Brain microvascular endothelial cell (primary cell): ENCODE measurements at regions not wholly inside any gene's neighbourhood (a gene's known extent, or its start where the extent isn't known, plus 50 kb on each side); places are given as distances from the start of the nearest gene placed in this dataset.
A peak's percentile ranks its signal among the peaks of the same experiment; 100 is the strongest.

Experiments
- DNase-seq: peaks from one replicate; pipeline ENCODE4 v3.0.0-alpha.2; 2020
- H3K27ac ChIP-seq: fragments of 250-450 bp; sonication (Bioruptor Pico); 2 replicates; pipeline ENCODE4 v1.5.1; 2020; ENCODE audit warnings: mild to moderate bottlenecking, moderate library complexity
- H3K27me3 ChIP-seq: fragments of 250-450 bp; sonication (Bioruptor Pico); replicated peaks from 2 replicates; pipeline ENCODE4 v1.5.1; 2020; ENCODE audit warnings: mild to moderate bottlenecking
- H3K36me3 ChIP-seq: fragments of 250-450 bp; sonication (Bioruptor Pico); replicated peaks from 2 replicates; pipeline ENCODE4 v1.5.1; 2020; ENCODE audit warnings: mild to moderate bottlenecking
- H3K4me3 ChIP-seq: 2 replicates; pipeline ENCODE4 v1.5.1; 2011; ENCODE audit warnings: low read depth, mild to moderate bottlenecking, control low read depth, low read length, moderate library complexity
- CTCF ChIP-seq: IDR thresholded peaks from 2 replicates; pipeline ENCODE4 v1.5.1; 2011; ENCODE audit warnings: low read depth, mild to moderate bottlenecking, moderate library complexity, low read length, control low read depth, inconsistent platforms; ENCODE audit errors: missing control alignments
- in situ Hi-C: cut with HindIII; loops from 2 replicates; pipeline ENCODE4 v1.10.0; 2017; ENCODE audit warnings: low sequenced_read_pairs, low pct_ligation_motif_present

- no peak overlapping the region for H3K27ac ChIP-seq
- DNase-seq, result no peak
- TF ChIP-seq CTCF, result no peak
- H3K36me3 ChIP-seq, result no peaks in the 10 kb centered on the region
- in situ Hi-C loops, result no loop called here
- no peak overlapping the region for H3K4me3 ChIP-seq
- H3K27me3 ChIP-seq, result no peaks in the 10 kb centered on the region
Measured at GRCh38 chr4:136056748-136057147, 1475.5 kb downstream of the PCDH18 start.

- no peaks in the 10 kb centered on the region for H3K36me3 ChIP-seq
- in situ Hi-C loops, result no loop called here
- no peak overlapping the region for H3K27ac ChIP-seq
- no peaks in the 10 kb centered on the region for H3K27me3 ChIP-seq
- H3K4me3 ChIP-seq, result no peak overlapping the region
- TF ChIP-seq CTCF, result no peak
- no peak for DNase-seq
Measured at GRCh38 chr4:136055360-136055759, 1476.9 kb downstream of the PCDH18 start.

- no peak overlapping the region for H3K4me3 ChIP-seq
- H3K27me3 ChIP-seq, result no peaks in the 10 kb centered on the region
- TF ChIP-seq CTCF, result no peak
- H3K36me3 ChIP-seq, result no peaks in the 10 kb centered on the region
- in situ Hi-C loops, result no loop called here
- no peak overlapping the region for H3K27ac ChIP-seq
- DNase-seq, result peak; percentile 69
Measured at GRCh38 chr4:136036744-136037143, 1495.5 kb downstream of the PCDH18 start.

GRCh38 chr4:136032391-136032790 is 1499.9 kb downstream of the PCDH18 start:
- TF ChIP-seq CTCF, result no peak
- in situ Hi-C loops, result no loop called here
- H3K27ac ChIP-seq, result no peak overlapping the region
- no peaks in the 10 kb centered on the region for H3K27me3 ChIP-seq
- no peak for DNase-seq
- no peak overlapping the region for H3K4me3 ChIP-seq
- H3K36me3 ChIP-seq, result no peaks in the 10 kb centered on the region

- no peak for TF ChIP-seq CTCF
- no peak for DNase-seq
- H3K27ac ChIP-seq, result no peak overlapping the region
- H3K36me3 ChIP-seq, result no peaks in the 10 kb centered on the region
- H3K4me3 ChIP-seq, result no peak overlapping the region
- in situ Hi-C loops, result no loop called here
- H3K27me3 ChIP-seq, result no peaks in the 10 kb centered on the region
Measured at GRCh38 chr4:136025540-136025939, 1506.8 kb downstream of the PCDH18 start.

GRCh38 chr4:136017556-136017955 is 1514.7 kb downstream of the PCDH18 start:
- in situ Hi-C loops, result no loop called here
- no peak overlapping the region for H3K4me3 ChIP-seq
- TF ChIP-seq CTCF, result no peak
- DNase-seq, result no peak
- H3K27me3 ChIP-seq, result no peaks in the 10 kb centered on the region
- H3K36me3 ChIP-seq, result no peaks in the 10 kb centered on the region
- H3K27ac ChIP-seq, result no peak overlapping the region
